SH-SY5Y (cell line): ENCODE measurements at regions not wholly inside any gene's neighbourhood (a gene's known extent, or its start where the extent isn't known, plus 50 kb on each side); places are given as distances from the start of the nearest gene placed in this dataset.

Source experiments
- GATA2 ChIP-seq: IDR thresholded peaks from 2 replicates; pipeline ENCODE4 v1.6.1; 2011; ENCODE audit warnings: mild to moderate bottlenecking, low read depth, low read length
- GATA3 ChIP-seq: IDR thresholded peaks from 2 replicates; pipeline ENCODE4 v1.6.1; 2011; ENCODE audit warnings: low read depth, mild to moderate bottlenecking, low read length, moderate library complexity

GRCh38 chr9:108617676-108618075 lies 238.1 kb downstream of the ACTL7B start:
- TF ChIP-seq GATA2 (no peak), GATA3 (no peak)
